Left renal pelvis (tissue), 4 donors: ENCODE measurements at regions not wholly inside any gene's neighbourhood (a gene's known extent, or its start where the extent isn't known, plus 50 kb on each side); places are given as distances from the start of the nearest gene placed in this dataset.
"Not testable (repeated sequence)": the region's sequence is repeated elsewhere in the genome, so short reads cannot be mapped to it uniquely, and the experiment has no call there.

Experiments
- DNase-seq, 4 donors: peaks; one replicate each; pipeline ENCODE4 v3.0.0-alpha.2; 2013; ENCODE audit warnings: low read depth in 4 of 4, low spot score in 3 of 4

DNA sequence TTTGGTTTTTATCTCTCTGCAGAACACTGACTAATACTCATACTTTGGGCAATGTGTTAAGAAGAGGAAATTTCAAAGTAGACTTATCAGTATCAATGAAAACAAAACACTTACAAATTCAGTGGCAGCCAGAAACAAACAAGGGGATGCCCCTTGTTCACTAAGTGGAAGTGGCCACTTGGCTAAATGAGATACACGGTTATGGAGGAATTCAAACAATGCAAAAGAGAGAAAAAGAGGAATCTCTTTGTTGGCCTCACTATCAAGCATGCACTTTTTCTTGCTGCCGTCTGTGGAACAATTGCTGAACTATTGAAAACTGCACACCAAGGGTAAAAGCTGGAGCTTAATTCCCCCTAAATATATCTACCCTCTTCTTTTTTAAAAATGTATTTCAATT is 2044.9 kb upstream of the CDH6 start:
- DNase-seq, result no peak

DNA sequence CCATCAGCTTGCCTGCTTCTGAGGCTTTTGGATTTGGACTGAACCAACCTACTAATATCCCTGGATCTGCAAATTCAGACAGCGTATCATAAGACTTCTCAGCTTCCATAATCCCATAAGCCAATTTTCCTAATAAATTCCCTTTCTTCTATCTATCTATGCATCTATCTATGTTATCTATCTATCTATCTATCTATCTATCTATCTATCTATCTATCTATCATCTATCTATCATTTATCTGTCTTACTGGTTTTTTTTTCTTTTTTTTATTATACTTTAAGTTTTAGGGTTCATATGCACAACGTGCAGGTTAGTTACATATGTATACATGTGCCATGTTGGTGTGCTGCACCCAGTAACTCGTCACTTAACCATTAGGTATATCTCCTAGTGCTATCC is 2045.4 kb upstream of the CDH6 start:
- DNase-seq, result no peak

DNA sequence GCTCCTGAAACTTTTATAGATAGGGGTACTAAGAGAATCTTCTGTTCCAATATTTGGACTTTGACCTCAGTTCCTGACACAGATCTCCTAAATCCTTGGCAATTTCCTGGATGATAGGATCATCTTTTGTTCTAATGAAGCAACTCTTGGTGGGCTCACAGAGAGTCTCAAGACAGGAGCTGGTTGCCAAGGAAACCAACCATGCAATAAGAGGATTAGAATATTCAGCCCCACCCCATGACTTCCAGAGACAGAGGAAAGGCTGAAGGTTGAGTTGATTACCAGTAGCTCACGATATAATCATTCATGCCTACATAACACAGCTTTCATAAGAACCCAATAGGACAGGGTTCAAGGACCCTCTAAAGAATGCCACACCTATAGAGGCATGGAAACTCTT is 2050.2 kb upstream of the CDH6 start:
- no peak for DNase-seq

DNA sequence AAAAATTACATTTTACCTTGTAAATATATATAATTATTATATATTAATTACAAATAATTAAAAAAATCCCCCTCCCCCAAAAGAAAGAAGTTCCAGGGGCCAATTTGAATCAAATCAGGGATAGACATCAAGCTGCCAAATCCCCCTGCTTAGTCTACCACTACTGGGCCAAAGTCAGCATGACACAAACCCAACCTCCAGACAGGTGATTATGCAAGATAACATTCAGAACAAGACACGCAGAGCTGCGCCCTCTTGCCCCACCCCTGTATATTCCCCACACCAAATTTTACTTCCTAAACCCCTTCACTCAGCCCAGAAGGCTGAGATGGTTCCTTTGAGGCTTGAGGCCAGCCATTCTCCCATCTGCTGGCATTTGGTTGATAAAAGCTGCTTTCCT is 2059.1 kb upstream of the CDH6 start:
- no peak for DNase-seq

DNA sequence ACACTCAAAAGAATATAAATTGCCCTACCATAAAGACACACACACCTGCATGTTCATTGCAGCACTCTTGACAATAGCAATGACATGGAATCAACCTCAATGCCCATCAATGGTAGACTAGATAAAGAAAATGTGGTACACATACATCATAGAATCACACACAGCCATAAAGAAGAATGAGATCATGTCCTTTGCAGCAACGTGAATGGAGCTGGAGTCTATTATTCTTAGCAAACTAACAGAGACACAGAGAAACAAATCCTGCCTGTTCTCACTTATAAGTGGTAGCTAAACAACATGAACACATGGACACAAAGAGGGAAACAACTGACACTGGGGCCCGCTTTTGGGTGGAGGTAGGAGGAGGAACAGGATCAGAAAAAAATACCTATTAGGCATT is 2062.2 kb upstream of the CDH6 start:
- DNase-seq, result no peak

DNA sequence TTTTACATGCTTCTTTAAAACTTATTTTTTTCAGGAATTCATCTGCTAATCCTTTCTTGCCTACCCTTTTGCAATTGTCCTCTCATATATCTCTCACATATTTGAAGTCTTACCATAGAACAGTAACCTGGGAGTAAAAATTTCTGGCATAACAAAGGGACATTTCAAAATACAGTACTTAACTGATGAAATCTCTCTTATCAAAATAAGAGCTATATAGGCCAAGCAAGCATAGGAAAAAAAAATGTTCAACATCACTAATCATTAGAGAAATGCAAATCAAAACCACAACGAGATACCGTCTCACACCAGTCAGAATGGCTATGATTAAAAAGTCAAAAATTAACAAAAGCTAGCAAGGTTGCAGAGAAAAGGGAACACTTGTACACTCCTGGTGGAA is 2062.7 kb upstream of the CDH6 start:
- no peak for DNase-seq

DNA sequence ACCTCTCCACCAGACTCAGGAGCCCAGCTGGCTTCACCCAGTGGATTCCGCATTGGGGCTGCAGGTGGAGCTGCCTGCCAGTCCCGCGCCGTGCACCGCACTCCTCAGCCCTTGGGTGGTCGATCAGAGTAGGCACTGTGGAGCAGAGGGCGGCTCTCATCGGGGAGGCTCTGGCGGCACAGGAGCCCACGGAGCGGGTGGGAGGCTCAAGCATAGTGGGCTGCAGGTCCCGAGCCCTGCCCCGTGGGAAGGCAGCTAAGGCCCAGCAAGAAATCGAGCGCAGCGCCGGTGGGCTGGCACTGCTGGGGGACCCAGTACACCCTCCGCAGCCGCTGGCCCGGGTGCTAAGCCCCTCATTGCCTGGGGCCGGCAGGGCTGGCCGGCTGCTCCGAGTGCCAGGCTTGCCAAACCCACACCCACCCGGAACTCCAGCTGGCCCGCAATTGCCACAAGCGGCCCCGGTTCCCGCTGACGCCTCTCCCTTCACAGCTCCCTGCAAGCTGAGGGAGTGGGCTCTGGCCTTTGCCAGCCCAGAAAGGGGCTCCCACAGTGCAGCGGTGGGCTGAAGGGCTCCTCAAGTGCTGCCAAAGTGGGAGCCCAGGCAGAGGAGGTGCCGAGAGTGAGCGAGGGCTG is 2065.8 kb upstream of the CDH6 start:
- DNase-seq, result not testable (repeated sequence)

DNA sequence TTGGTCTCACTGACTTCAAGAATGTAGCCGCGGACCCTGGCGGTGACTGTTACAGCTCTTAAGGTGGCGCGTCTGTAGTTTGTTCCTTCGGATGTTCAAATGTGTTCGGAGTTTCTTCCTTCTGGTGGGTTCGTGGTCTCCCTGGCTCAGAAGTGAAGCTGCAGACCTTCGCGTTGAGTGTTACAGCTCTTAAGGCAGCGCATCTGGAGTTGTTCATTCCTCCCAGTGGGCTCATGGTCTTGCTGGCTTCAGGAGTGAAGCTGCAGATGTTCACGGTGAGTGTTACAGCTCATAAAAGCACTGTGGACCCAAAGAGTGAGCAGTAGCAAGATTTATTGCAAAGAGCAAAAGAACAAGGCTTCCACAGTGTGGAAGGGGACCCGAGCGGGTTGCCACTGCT is 2067.0 kb upstream of the CDH6 start:
- DNase-seq, result not testable (repeated sequence)

DNA sequence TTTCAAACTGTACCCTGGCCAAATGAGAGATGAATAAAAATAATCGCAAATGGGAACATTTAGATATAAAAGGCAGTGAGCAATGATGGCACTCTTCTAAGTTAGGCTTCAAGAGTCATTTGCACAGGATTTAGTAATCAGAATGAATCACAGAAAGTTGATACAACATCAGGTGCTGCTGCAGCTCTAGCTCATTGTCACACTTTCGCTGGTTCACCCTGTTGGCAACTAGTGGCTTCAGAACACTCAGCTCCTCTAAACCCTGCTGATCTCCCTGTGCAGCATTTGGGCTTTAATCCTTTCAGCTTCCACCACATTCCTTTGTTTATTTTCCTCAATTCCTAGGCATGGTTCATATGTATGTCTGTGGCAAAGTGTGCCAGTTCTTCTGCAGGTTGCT is 2071.2 kb upstream of the CDH6 start:
- no peak for DNase-seq

DNA sequence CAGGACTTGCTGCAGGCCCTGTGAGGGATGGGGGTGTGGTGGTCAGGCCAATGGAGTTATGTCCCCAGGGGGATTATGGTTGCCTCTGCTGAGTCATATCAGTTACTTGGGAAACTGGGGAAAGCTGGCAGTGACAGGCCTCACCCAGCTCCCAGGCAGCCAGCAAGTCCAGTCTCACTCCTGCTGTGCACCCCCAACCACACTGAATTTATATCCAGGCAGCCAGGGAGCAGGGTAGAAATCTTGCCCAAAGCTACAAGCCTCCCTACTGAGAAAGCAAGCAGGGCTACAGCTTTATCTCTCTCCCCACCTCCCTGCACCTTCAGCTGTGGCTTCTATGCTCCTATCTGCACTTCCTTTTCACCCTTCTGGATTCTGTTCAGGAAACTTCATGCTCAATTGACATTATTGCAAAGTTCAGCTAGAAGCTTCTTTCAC is 2076.0 kb upstream of the CDH9 start:
- DNase-seq, result no peak

DNA sequence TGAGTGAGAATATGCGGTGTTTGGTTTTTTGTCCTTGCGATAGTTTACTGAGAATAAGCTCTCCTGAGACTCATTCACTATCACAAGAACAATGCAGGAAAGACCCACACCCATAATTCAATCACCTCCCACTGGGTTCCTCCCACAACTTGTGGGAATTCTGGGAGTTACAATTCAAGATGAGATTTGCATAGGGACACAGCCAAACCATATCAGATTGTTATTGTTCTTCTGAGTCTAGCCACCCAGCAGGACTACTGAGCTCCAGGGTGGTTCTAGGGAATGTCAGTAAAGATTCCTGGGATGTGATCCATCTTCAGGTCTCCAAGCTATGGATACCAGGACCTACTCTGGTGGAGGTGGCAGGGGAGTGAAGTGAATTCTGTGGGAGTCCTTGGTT is 2075.1 kb upstream of the CDH9 start:
- DNase-seq, result no peak

DNA sequence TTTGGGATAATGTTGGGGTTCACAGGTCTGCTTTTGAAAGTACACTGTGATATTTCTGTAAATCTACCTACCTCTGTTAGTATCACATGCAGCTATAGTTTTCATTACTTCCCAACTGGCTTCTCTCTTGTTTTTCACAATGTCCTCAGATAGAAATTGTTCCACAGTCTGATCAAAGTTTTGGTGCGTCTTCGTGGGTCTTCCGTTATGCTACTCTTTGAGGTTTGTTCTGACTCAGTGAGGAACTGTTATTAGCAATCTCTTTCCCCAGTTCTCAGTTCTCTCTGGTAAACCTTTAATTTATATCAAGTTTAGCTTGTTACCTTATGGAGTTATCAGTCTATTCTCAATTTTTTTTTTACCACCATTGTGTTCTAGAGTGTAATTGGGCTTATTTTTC is 2061.2 kb upstream of the CDH9 start:
- DNase-seq, result no peak

DNA sequence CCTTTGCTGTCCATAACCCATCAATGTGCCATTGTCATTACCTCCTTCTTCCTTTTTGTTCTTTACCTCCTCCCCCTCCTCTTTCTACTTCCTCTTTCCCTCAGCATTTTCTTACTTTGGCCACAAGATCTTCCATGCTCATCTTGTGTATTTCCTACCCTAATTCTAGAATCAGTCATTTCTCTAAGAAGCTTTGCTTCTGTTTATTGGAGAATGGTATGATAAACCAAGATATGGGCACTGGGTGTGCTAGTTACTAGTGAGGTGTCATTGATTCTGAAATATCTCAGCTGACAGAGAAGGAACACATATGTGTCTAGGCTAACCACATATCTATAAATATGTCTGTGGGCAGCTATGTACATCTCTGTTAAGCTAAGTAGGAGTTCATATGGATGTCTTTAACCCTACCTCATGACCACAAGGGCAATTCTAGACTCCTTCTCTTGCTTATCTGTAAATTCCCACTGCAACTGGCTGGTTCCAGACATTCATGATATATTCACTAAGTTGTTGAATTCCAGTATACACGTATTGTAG is 2051.3 kb upstream of the CDH9 start:
- DNase-seq, result no peak

DNA sequence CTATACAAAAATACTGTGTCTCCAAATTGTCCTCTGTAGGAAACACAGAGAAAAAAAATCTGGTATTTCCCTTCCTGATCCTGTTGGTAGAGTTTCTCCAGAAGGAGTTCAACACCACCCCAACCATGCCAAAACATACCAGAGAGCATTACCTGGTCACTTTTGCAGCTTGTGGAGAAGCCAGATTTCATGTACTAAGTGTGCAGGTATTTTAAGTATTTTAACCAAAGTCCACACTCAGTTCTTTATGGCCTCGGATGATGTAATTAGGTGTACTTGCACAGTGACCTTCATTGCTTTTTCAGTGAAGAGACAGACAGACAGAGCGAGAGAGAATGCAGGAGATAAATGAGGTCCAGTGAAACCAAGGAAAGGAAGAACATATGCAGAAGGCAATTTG is 2046.8 kb upstream of the CDH9 start:
- DNase-seq, result no peak

DNA sequence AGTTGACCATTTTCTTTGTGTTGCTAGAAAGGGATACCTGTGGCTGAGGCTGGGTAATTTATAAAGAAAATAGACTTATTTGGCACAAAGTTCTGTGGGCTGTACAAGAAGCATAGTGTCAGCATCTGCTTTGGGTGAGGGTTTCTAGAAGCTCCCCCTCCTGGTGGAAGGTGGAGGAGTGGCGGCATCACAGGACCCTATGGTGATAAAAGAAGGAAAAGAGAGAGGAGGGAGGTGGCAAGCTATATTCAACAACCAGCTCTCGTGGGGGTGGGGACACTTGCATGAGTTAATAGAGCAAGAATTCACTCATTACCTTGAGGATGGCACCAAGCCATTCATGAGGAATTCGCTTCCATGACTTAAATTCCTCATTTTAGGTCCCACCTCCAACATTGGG is 2041.4 kb upstream of the CDH9 start:
- no peak for DNase-seq

DNA sequence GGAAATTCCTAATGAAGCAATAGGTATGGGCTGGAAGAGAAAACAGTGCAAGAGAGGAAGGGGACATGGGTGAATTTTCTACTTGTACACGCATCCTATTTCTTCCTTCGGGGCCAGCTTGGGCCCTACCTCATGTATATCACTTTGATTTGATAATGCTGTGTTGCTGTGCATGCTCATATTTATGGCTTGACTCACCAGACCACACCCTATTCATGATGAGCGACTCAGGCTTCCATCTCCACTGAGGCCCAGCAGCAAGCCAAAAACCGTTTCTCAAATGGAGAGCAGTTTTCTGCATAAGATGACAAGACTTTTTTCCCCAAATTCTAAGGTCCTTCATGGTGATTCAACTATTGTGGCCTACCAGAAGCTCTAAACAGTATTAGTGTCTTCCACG is 2039.1 kb upstream of the CDH9 start:
- DNase-seq, result no peak

DNA sequence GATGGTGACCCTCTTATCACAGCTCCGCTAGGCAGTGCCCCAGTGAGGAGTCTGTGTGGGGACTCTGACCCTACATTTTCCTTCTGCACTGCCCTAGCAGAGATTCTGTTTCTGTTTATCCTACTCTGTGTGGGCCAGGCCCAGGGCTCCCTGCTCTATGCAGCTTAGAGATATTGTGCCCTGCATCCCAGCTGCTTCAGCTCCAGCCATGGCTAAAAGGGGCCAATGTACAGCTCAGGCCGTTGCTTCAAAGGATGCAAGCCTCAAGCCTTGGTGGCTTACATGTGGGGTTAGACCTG is 2030.7 kb upstream of the CDH9 start:
- DNase-seq, result no peak

DNA sequence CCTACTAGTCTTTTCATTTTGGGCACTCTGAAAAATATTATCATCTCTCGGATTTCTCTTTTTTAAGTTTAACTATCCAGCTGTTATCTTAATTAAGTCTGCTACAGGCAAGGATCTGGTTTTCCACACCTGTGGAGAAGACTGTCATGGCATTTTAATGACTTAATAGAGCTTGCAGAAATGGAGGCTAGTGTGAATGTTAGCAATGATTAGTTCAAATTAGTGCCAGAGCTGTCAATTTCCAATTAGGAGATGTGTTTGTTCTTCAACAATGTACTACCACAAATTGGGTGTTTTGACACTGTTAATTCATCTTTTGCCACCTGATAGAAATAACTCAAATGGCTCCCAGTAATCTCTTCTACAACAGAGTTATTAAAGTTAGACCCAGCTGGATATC is 2023.0 kb upstream of the CDH9 start:
- no peak for DNase-seq

DNA sequence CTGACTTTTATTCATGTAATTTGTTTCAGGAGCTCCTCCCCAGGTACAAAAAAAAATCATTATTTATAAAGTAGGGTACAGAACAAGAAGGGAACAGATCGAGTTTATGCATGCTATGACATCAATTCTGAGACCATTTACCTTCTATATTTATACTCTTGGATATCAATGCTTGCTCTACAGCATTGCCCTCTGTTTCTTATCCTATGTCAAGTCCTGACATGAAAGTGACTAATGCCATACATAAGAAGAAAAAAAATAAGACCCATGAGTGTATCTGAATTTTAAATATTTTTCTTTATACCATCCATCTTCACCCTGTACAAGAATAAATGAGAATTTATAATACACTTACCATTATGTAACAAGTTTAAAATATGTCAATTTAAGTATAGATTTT is 2016.3 kb upstream of the CDH9 start:
- no peak for DNase-seq

DNA sequence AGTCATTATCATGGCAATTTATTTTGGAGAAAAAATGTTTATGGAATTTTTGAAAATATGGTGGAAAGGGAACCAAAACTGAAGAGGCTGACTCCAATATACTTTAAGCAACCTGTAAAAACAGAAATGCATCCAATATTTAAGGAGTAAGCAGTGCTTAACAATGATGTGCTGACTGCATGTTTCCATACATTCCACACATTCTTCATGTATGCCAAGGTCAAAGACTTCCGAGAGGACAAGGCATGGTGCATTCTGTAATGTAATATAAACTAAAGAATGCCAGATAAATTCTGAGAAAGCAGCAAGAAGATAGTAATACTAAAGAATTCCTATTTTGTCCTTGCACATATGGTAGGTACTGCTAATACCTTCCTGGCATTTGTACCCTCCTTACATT is 2015.9 kb upstream of the CDH9 start:
- DNase-seq, result no peak

DNA sequence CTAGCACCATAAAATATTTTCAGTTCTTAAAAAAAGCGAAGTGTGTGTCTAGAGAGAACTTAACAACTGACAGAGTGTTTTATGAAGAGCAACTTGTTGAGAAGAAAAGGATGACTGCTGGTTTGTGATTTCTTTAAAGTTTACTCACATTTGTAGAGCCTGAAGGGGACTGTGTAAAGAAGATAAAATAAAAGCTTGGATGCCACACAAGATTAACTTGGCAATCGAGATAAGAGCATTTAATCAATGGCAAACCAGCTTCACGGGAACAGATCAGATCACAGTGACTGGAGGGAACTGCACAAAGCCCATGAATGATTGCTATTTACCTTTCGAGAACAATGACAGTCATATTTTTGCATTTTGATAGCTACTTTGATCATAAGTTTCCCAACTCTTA is 2013.1 kb upstream of the CDH9 start:
- DNase-seq, result no peak

DNA sequence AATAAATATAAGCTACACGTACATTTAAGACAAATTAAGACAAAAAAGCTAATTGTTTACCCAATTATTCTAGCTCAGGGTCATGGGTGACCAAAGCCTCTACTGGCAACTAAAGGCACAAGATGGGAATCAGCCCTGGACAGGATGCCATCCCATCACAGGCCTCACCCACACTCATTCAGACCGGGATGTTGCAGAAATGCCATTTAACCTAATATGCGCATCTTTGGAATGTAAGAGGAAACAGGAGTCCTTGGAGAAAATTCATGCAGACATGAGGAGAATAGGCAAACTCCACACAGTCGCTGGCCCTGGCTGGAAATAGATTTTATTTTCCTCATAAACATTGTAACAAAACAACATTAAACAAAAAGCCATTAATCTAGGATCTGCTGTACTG is 2003.8 kb upstream of the CDH9 start:
- DNase-seq, result no peak

DNA sequence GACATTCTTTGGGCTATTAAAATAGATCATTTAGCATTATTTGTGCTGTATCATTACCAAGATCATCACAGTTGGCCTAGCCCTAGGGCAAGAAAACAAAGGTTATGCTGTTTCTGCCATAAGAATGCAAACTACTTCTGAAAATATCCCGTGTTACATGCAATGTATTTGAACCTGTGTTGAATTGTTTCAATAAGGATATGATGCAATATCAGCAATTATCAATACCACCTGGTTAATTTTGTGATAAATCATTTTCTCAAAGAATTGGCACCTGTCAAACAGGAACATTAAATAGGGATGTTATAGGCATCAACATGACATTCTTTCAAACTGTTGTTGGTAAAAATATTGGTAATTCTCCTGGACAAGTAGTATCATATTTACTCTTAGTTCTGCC is 2002.0 kb upstream of the CDH9 start:
- no peak for DNase-seq
